T-cell (primary cell): ENCODE measurements at regions not wholly inside any gene's neighbourhood (a gene's known extent, or its start where the extent isn't known, plus 50 kb on each side); places are given as distances from the start of the nearest gene placed in this dataset.

Source experiments
- ATAC-seq, 4 experiments: fragments of 200-7000 bp in 3 of 4; fragments of 150-1000 bp in 1 of 4; cut with Tn5 transposase; replicated peaks in 1 of 4; 1 replicate in 3 of 4; 2 replicates in 1 of 4; pipeline ENCODE4 v1.10.0; 2021; ENCODE audit warnings: moderate library complexity in 3 of 4, mild to moderate bottlenecking in 2 of 4, moderate number of reproducible peaks in 1 of 4
- CTCF ChIA-PET, 2 donors: fragments of 300-600 bp; sonication (Branson Sonifier 250); formaldehyde crosslinking; loops; one replicate each; lab custom pipeline; 2022; ENCODE audit warnings: antibody characterized with exemption in 2 of 2; lab: Charles Lee
- POLR2A ChIA-PET, 2 donors: fragments of 300-600 bp; sonication (Branson Sonifier 250); formaldehyde crosslinking; loops; one replicate each; lab custom pipeline; 2022; ENCODE audit warnings: antibody characterized with exemption in 2 of 2; lab: Charles Lee
- DNase-seq, 35 experiments: peaks; one replicate each; pipeline versions ENCODE4 v3.0.0 to v3.0.0-alpha.2; 2013 to 2023
- H3K27ac ChIP-seq: one replicate; pipeline ENCODE4 v1.5.1; 2013; ENCODE audit warnings: low read length
- H3K27me3 ChIP-seq, 2 experiments: replicated peaks in 1 of 2; 1 replicate in 1 of 2; 2 replicates in 1 of 2; pipeline versions ENCODE4 v1.6.1 to v1.7.0; 2013; ENCODE audit warnings: low read length in 1 of 2, mixed read lengths in 1 of 2; ENCODE audit not compliant: control insufficient read depth in 2 of 2, insufficient read depth in 2 of 2; ENCODE audit errors: extremely low read depth in 1 of 2
- H3K36me3 ChIP-seq, 2 donors: 1 replicate in 1 of 2; 2 replicates in 1 of 2; pipeline versions ENCODE4 v1.6.1 to v1.7.0; 2013; ENCODE audit warnings: low read length in 1 of 2; ENCODE audit not compliant: control insufficient read depth in 2 of 2, insufficient read depth in 1 of 2; ENCODE audit errors: extremely low read depth in 1 of 2
- H3K4me1 ChIP-seq, 2 experiments: 1 replicate in 1 of 2; 2 replicates in 1 of 2; pipeline versions ENCODE4 v1.6.1 to v1.7.0; 2013; ENCODE audit warnings: low read length in 2 of 2, mixed read lengths in 1 of 2; ENCODE audit not compliant: insufficient read depth in 2 of 2, control insufficient read depth in 1 of 2; ENCODE audit errors: extremely low read depth in 1 of 2
- H3K4me3 ChIP-seq, 2 donors: 1 replicate in 1 of 2; 2 replicates in 1 of 2; pipeline versions ENCODE4 v1.5.1 to v1.7.0; 2013; ENCODE audit warnings: mild to moderate bottlenecking in 2 of 2, low read length in 1 of 2, moderate library complexity in 1 of 2; ENCODE audit not compliant: control insufficient read depth in 1 of 2; ENCODE audit errors: extremely low read depth in 1 of 2
- H3K9me3 ChIP-seq: 2 replicates; pipeline ENCODE4 v1.7.0; 2013
- H3K27ac Mint-ChIP-seq, 2 donors: one replicate each; pipeline ENCODE4 v1.8.0; 2020 to 2021; ENCODE audit warnings: mild to moderate bottlenecking in 2 of 2, mixed read lengths in 2 of 2
- H3K27me3 Mint-ChIP-seq, 2 donors: one replicate each; pipeline ENCODE4 v1.8.0; 2021 to 2022; ENCODE audit warnings: mixed read lengths in 2 of 2
- H3K36me3 Mint-ChIP-seq: one replicate; pipeline ENCODE4 v1.8.0; 2021; ENCODE audit warnings: mixed read lengths
- H3K4me1 Mint-ChIP-seq, 3 donors: one replicate each; pipeline ENCODE4 v1.8.0; 2020 to 2022; ENCODE audit warnings: mixed read lengths in 3 of 3, mild to moderate bottlenecking in 1 of 3
- H3K4me3 Mint-ChIP-seq, 3 donors: one replicate each; pipeline ENCODE4 v1.8.0; 2020 to 2022; ENCODE audit warnings: mild to moderate bottlenecking in 3 of 3, mixed read lengths in 3 of 3, moderate library complexity in 3 of 3
- H3K9me3 Mint-ChIP-seq, 3 donors: one replicate each; pipeline ENCODE4 v1.8.0; 2020 to 2022; ENCODE audit warnings: mixed read lengths in 3 of 3
- WGBS: methylation state at CpG from one replicate; pipeline ENCODE4 v1.1.5; 2013; ENCODE audit warnings: missing lambda C conversion rate; ENCODE audit not compliant: insufficient coverage; 5-methylcytosine and 5-hydroxymethylcytosine counted together

- POLR2A ChIA-PET, result interaction anchor here (0.6 kb wide), 2 partner anchors 88 to 196 kb away, joined by 3 read pairs; no protein-coding TSS in a partner anchor
- peaks cover 53% of the 10 kb centered on the region for H3K36me3 Mint-ChIP-seq
Measured at GRCh38 chr21:28767523-28767922, 225.2 kb downstream of the LTN1 start.

GRCh38 chr21:28763809-28764418 lies 228.8 kb downstream of the LTN1 start:
- no peak overlapping the region for H3K27ac Mint-ChIP-seq
- H3K36me3 ChIP-seq, result no peaks in the 10 kb centered on the region
- H3K9me3 Mint-ChIP-seq, result peaks cover 0 to 16% (median 14%) of the 10 kb centered on the region in 3 donors
- POLR2A ChIA-PET, result no interaction called here
- DNase-seq, result no peak
- no peaks in the 10 kb centered on the region for H3K27me3 ChIP-seq
- no peaks in the 10 kb centered on the region for H3K4me1 Mint-ChIP-seq
- no peaks in the 10 kb centered on the region for H3K27me3 Mint-ChIP-seq
- WGBS, result 33% methylated on average over 1 of the region's 2 CpGs
- peaks cover 57% of the 10 kb centered on the region for H3K36me3 Mint-ChIP-seq
- H3K4me3 Mint-ChIP-seq, result no peak overlapping the region
- peaks cover 2% of the 10 kb centered on the region for H3K9me3 ChIP-seq
- no peak overlapping the region for H3K4me3 ChIP-seq
- CTCF ChIA-PET, result interaction anchor here in 1 of 2 donors (1.5 kb wide), 1 partner anchor 19 kb away, joined by 6 read pairs; no protein-coding TSS in a partner anchor
- H3K27ac ChIP-seq, result no peak overlapping the region
- no peak for ATAC-seq
- H3K4me1 ChIP-seq, result no peaks in the 10 kb centered on the region

More at GRCh38 chr21:28767523-28767922, 225.2 kb downstream of the LTN1 start:
- 20% methylated on average over 1 of the region's 5 CpGs for WGBS
- no peaks in the 10 kb centered on the region for H3K4me1 Mint-ChIP-seq
- no peak overlapping the region for H3K27ac Mint-ChIP-seq
- no peak for ATAC-seq
- Histone ChIP-seq H3K9me3 (no peaks in the 10 kb centered on the region), H3K4me3 (no peak overlapping the region), H3K27me3 (no peaks in the 10 kb centered on the region), H3K36me3 (no peaks in the 10 kb centered on the region), H3K27ac (no peak overlapping the region), H3K4me1 (no peaks in the 10 kb centered on the region)
- peaks cover 0 to 16% (median 11%) of the 10 kb centered on the region in 3 donors for H3K9me3 Mint-ChIP-seq
- H3K27me3 Mint-ChIP-seq, result no peaks in the 10 kb centered on the region
- CTCF ChIA-PET, result no interaction called here
- no peak overlapping the region for H3K4me3 Mint-ChIP-seq
- no peak for DNase-seq

DNA sequence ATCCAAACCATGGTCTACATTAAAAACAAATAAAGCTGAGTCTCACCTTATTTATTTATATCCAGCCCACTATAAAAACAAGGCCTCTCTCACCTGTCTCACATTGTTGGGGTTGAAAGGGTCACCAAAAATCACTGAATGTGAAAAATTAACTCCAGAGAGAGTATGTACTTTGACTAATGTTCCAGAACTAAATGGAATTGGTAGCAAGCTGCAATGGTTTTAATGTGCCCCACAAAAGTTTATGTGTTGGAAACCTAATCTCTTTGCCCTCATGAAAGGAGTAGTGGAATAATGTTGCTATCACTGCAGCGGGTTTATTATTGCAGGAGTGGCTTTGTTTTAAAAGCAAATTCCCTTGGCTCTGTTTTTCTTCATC lies 230.3 kb downstream of the LTN1 start:
- Histone ChIP-seq H3K27ac (no peak overlapping the region), H3K27me3 (no peaks in the 10 kb centered on the region), H3K9me3 (peaks cover 2% of the 10 kb centered on the region), H3K4me3 (no peak overlapping the region), H3K4me1 (no peaks in the 10 kb centered on the region), H3K36me3 (no peaks in the 10 kb centered on the region)
- Mint-ChIP-seq H3K4me3 (no peak overlapping the region), H3K4me1 (no peaks in the 10 kb centered on the region), H3K9me3 (peaks cover 0 to 15% (median 14%) of the 10 kb centered on the region in 3 donors), H3K36me3 (peaks cover 50% of the 10 kb centered on the region), H3K27ac (no peak overlapping the region), H3K27me3 (no peaks in the 10 kb centered on the region)
- ChIA-PET CTCF (interaction anchor here in 1 of 2 donors (1.5 kb wide), 1 partner anchor 17 kb away, joined by 6 read pairs; no protein-coding TSS in a partner anchor), POLR2A (no interaction called here)
- no peak for DNase-seq
- no CpG with 5 or more reads among the region's 1 CpG for WGBS
- ATAC-seq, result no peak

- no peak overlapping the region for H3K4me3 ChIP-seq
- Mint-ChIP-seq H3K4me3 (no peak overlapping the region), H3K36me3 (peaks cover 46% of the 10 kb centered on the region), H3K4me1 (no peaks in the 10 kb centered on the region), H3K9me3 (peaks cover 0 to 10% (median 9%) of the 10 kb centered on the region in 3 donors), H3K27ac (no peak overlapping the region), H3K27me3 (no peaks in the 10 kb centered on the region)
- no peaks in the 10 kb centered on the region for H3K36me3 ChIP-seq
- no peak overlapping the region for H3K27ac ChIP-seq
- 100% methylated on average over 1 of the region's 3 CpGs for WGBS
- no peaks in the 10 kb centered on the region for H3K4me1 ChIP-seq
- H3K9me3 ChIP-seq, result peaks cover 2% of the 10 kb centered on the region
- H3K27me3 ChIP-seq, result no peaks in the 10 kb centered on the region
- CTCF ChIA-PET, result interaction anchor here in 1 of 2 donors (0.6 kb wide), 1 partner anchor 1850 kb away, joined by 3 read pairs; no protein-coding TSS in a partner anchor
- POLR2A ChIA-PET, result interaction anchor here in 1 of 2 donors (0.6 kb wide), 1 partner anchor 118 kb away, joined by 4 read pairs; no protein-coding TSS in a partner anchor
- DNase-seq (no peak), ATAC-seq (no peak)
Measured at GRCh38 chr21:28761674-28762356, 230.9 kb downstream of the LTN1 start.

- Mint-ChIP-seq H3K9me3 (peaks cover 0 to 4% (median 0%) of the 10 kb centered on the region in 3 donors), H3K36me3 (peaks cover 30% of the 10 kb centered on the region), H3K4me1 (no peaks in the 10 kb centered on the region), H3K27ac (no peak overlapping the region), H3K27me3 (no peaks in the 10 kb centered on the region), H3K4me3 (no peak overlapping the region)
- WGBS, result 100% methylated on average over 1 of the region's 1 CpG
- no peak for DNase-seq
- Histone ChIP-seq H3K27ac (no peak overlapping the region), H3K4me3 (no peak overlapping the region), H3K4me1 (no peaks in the 10 kb centered on the region), H3K27me3 (no peaks in the 10 kb centered on the region), H3K9me3 (peaks cover 2% of the 10 kb centered on the region), H3K36me3 (no peaks in the 10 kb centered on the region)
- POLR2A ChIA-PET, result interaction anchor here in 1 of 2 donors (0.5 kb wide), 1 partner anchor 15 kb away, joined by 5 read pairs; no protein-coding TSS in a partner anchor
- no peak for ATAC-seq
- CTCF ChIA-PET, result interaction anchor here (0.9 to 1.6 kb wide), 2 partner anchors 13 kb away, joined by 5 to 7 read pairs; no protein-coding TSS in a partner anchor
Measured at GRCh38 chr21:28758883-28759242, 233.8 kb downstream of the LTN1 start.

DNA sequence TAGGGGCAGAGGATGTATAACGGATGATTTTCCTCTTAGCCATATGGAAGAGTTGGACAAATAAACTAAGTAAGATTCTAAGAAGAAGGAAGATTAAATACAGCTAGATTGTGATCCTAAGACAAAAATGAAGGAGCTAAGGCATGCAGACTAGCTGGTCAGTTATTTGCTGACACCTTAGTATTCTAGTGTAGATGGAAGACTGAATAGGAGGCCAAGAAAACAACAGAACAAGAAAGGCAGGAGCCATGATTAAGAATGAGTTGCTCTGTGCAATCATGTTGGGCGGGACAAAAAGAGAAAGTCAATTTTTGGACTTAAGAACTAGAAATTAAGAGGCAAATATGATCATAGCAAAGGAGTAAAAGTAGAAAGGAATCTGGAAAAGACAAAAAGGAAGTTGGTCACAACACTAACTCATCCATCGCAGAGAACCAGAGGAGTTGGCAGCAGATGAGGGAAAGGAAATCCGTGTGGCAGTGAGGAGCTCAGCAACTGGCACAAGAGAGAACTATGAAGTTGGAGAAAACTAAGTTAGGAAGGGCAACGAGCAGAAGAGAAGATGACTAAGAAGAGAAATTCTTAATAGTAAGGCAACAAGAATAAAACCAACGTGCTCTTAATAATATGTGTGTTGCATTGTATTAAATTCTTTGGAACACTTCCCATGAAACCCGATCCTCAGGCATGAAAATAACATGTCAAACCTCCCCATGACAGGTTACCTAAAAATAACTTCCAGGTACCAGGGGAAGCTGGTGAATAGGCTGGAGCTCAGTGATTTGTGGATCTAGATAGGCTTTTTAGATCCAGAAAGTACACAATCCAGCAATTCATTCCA lies 234.4 kb downstream of the LTN1 start:
- H3K4me3 Mint-ChIP-seq, result no peak overlapping the region
- peaks cover 2% of the 10 kb centered on the region for H3K9me3 ChIP-seq
- ATAC-seq, result no peak
- ChIA-PET CTCF (interaction anchor here (0.9 to 1.6 kb wide), 2 partner anchors 13 kb away, joined by 5 to 7 read pairs; no protein-coding TSS in a partner anchor), POLR2A (interaction anchor here in 1 of 2 donors (0.5 kb wide), 1 partner anchor 15 kb away, joined by 5 read pairs; no protein-coding TSS in a partner anchor)
- no peaks in the 10 kb centered on the region for H3K27me3 Mint-ChIP-seq
- peaks cover 30% of the 10 kb centered on the region for H3K36me3 Mint-ChIP-seq
- H3K36me3 ChIP-seq, result no peaks in the 10 kb centered on the region
- no peaks in the 10 kb centered on the region for H3K4me1 Mint-ChIP-seq
- no peak overlapping the region for H3K4me3 ChIP-seq
- H3K9me3 Mint-ChIP-seq, result peaks cover 0 to 4% (median 0%) of the 10 kb centered on the region in 3 donors
- no peak overlapping the region for H3K27ac ChIP-seq
- no peak overlapping the region for H3K27ac Mint-ChIP-seq
- no peaks in the 10 kb centered on the region for H3K4me1 ChIP-seq
- H3K27me3 ChIP-seq, result no peaks in the 10 kb centered on the region
- no CpG with 5 or more reads among the region's 7 CpGs for WGBS
- DNase-seq, result no peak
